Neural crest cell (in vitro differentiated cells): ENCODE measurements at regions not wholly inside any gene's neighbourhood (a gene's known extent, or its start where the extent isn't known, plus 50 kb on each side); places are given as distances from the start of the nearest gene placed in this dataset.
"Not testable (repeated sequence)": the region's sequence is repeated elsewhere in the genome, so short reads cannot be mapped to it uniquely, and the experiment has no call there.

ENCODE experiments used
- DNase-seq: peaks from one replicate; pipeline ENCODE4 v3.0.0; 2021; ENCODE audit warnings: low read depth, mixed read lengths, low spot score
- H3K27ac Mint-ChIP-seq: one replicate; pipeline ENCODE4 v1.8.0; 2021; ENCODE audit warnings: mild to moderate bottlenecking, mixed read lengths; ENCODE audit not compliant: unreplicated experiment
- H3K27me3 Mint-ChIP-seq: 2 replicates; pipeline ENCODE4 v1.8.0; 2021; ENCODE audit warnings: low read depth, mild to moderate bottlenecking, mixed read lengths
- H3K36me3 Mint-ChIP-seq: 2 replicates; pipeline ENCODE4 v1.8.0; 2021; ENCODE audit warnings: low read depth, mild to moderate bottlenecking, mixed read lengths
- H3K4me1 Mint-ChIP-seq: 2 replicates; pipeline ENCODE4 v1.8.0; 2021; ENCODE audit warnings: mixed read lengths
- H3K4me3 Mint-ChIP-seq: one replicate; pipeline ENCODE4 v1.8.0; 2021; ENCODE audit warnings: mild to moderate bottlenecking, mixed read lengths
- H3K9me3 Mint-ChIP-seq: 2 replicates; pipeline ENCODE4 v1.8.0; 2021; ENCODE audit warnings: mixed read lengths
- CTCF ChIP-seq: fragments of 200-600 bp; sonication (generic); conservative IDR thresholded peaks from 2 replicates; pipeline ENCODE4 v1.5.0; 2021; ENCODE audit warnings: antibody characterized with exemption, mild to moderate bottlenecking

GRCh38 chr5:152723482-152723881, 318.4 kb upstream of the NMUR2 start:
- no peaks in the 10 kb centered on the region for H3K4me1 Mint-ChIP-seq
- no peak for DNase-seq
- H3K36me3 Mint-ChIP-seq: no peaks in the 10 kb centered on the region
- peaks cover 6% of the 10 kb centered on the region for H3K9me3 Mint-ChIP-seq
- no peak for TF ChIP-seq CTCF
- H3K27me3 Mint-ChIP-seq: no peaks in the 10 kb centered on the region
- no peak overlapping the region for H3K4me3 Mint-ChIP-seq
- H3K27ac Mint-ChIP-seq: no peak overlapping the region

- TF ChIP-seq CTCF: no peak
- Mint-ChIP-seq H3K4me1 (no peaks in the 10 kb centered on the region), H3K36me3 (no peaks in the 10 kb centered on the region), H3K4me3 (no peak overlapping the region), H3K27me3 (no peaks in the 10 kb centered on the region), H3K9me3 (peaks cover 2% of the 10 kb centered on the region), H3K27ac (no peak overlapping the region)
- DNase-seq: no peak
Observed at GRCh38 chr5:152730176-152730575, 325.1 kb upstream of the NMUR2 start.

- DNase-seq: no peak
- H3K36me3 Mint-ChIP-seq: peaks cover 3% of the 10 kb centered on the region
- no peak for TF ChIP-seq CTCF
- H3K27me3 Mint-ChIP-seq: no peaks in the 10 kb centered on the region
- no peak overlapping the region for H3K4me3 Mint-ChIP-seq
- H3K9me3 Mint-ChIP-seq: peaks cover 4% of the 10 kb centered on the region
- no peak overlapping the region for H3K27ac Mint-ChIP-seq
- no peaks in the 10 kb centered on the region for H3K4me1 Mint-ChIP-seq
Observed at GRCh38 chr5:152736906-152737305, 331.8 kb upstream of the NMUR2 start.

GRCh38 chr5:152739916-152740315, 334.8 kb upstream of the NMUR2 start:
- no peaks in the 10 kb centered on the region for H3K27me3 Mint-ChIP-seq
- H3K9me3 Mint-ChIP-seq: peaks cover 4% of the 10 kb centered on the region
- no peak for DNase-seq
- H3K4me3 Mint-ChIP-seq: no peak overlapping the region
- H3K36me3 Mint-ChIP-seq: peaks cover 3% of the 10 kb centered on the region
- TF ChIP-seq CTCF: no peak
- no peaks in the 10 kb centered on the region for H3K4me1 Mint-ChIP-seq
- no peak overlapping the region for H3K27ac Mint-ChIP-seq

- not testable (repeated sequence) for H3K27ac Mint-ChIP-seq, H3K27me3 Mint-ChIP-seq, H3K4me3 Mint-ChIP-seq, H3K9me3 Mint-ChIP-seq, H3K36me3 Mint-ChIP-seq, H3K4me1 Mint-ChIP-seq, DNase-seq
Observed at GRCh38 chr5:152741126-152741525, 336.0 kb upstream of the NMUR2 start.

- DNase-seq, H3K9me3 Mint-ChIP-seq, H3K4me3 Mint-ChIP-seq, H3K27ac Mint-ChIP-seq, H3K27me3 Mint-ChIP-seq, H3K36me3 Mint-ChIP-seq, H3K4me1 Mint-ChIP-seq: not testable (repeated sequence)
Observed at GRCh38 chr5:152787709-152788217, 382.7 kb upstream of the NMUR2 start.

- H3K27ac Mint-ChIP-seq: no peak overlapping the region
- H3K4me3 Mint-ChIP-seq: no peak overlapping the region
- peaks cover 2% of the 10 kb centered on the region for H3K27me3 Mint-ChIP-seq
- DNase-seq: no peak
- H3K4me1 Mint-ChIP-seq: no peaks in the 10 kb centered on the region
- no peaks in the 10 kb centered on the region for H3K9me3 Mint-ChIP-seq
- no peak for TF ChIP-seq CTCF
- no peaks in the 10 kb centered on the region for H3K36me3 Mint-ChIP-seq
Observed at GRCh38 chr5:152801886-152802285, 396.8 kb upstream of the NMUR2 start.
